ENCODE measurements at regions not wholly inside any gene's neighbourhood (a gene's known extent, or its start where the extent isn't known, plus 50 kb on each side); places are given as distances from the start of the nearest gene placed in this dataset.

DNA sequence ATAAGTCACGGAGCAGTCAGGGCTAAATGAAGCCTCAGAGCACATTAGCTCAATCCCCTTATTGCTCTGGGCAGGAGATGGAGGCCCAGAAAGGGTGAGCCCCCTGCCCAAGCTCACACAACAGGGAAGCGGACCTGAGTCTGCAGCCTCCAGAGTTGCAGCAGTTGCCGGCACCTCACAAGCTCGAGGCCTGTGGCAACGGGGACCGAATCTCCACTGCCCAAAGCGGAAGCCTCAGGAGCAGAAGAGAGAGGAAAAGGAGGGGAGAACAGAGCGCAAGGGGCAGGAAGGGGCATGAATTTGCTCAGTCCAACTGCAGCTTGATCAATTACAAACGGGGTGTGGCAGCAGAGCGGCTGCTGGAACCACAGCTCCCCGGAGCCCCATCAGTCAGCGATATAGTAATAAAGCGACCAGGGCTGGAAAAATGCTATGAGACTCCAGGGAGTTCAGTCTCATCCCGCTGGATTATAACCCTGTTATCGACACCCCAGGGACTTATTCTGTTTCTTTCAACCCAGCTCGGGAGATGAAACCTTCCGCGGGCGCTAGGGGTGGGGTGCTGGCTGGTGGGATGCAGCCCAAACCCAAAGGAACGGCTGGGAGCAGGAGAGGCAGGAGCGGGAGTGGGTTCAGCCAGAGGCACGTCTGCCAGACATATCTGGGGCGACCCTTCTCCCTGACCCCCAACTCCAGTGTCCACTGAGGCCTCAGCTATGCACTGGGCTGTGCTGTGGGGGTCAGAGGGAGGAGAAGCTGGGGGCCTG, 219.7 kb upstream of the LINGO1 start:
- no peak for TF ChIP-seq EP300 (IDR thresholded peaks at IDR 0.05)
- TF ChIP-seq, protein P1, sequence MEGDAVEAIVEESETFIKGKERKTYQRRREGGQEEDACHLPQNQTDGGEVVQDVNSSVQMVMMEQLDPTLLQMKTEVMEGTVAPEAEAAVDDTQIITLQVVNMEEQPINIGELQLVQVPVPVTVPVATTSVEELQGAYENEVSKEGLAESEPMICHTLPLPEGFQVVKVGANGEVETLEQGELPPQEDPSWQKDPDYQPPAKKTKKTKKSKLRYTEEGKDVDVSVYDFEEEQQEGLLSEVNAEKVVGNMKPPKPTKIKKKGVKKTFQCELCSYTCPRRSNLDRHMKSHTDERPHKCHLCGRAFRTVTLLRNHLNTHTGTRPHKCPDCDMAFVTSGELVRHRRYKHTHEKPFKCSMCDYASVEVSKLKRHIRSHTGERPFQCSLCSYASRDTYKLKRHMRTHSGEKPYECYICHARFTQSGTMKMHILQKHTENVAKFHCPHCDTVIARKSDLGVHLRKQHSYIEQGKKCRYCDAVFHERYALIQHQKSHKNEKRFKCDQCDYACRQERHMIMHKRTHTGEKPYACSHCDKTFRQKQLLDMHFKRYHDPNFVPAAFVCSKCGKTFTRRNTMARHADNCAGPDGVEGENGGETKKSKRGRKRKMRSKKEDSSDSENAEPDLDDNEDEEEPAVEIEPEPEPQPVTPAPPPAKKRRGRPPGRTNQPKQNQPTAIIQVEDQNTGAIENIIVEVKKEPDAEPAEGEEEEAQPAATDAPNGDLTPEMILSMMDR (IDR thresholded peaks at IDR 0.05), result no peak
- no peak for TF ChIP-seq POLR2AphosphoS5 (IDR thresholded peaks at IDR 0.05)
